ENCODE measurements at regions not wholly inside any gene's neighbourhood (a gene's known extent, or its start where the extent isn't known, plus 50 kb on each side); places are given as distances from the start of the nearest gene placed in this dataset.

- TF ChIP-seq TEAD4 (IDR thresholded peaks at IDR 0.05; ENCODE audit: low read depth, low read length): no peak
Measured at GRCh38 chr3:118557513-118557912, 477.1 kb downstream of the IGSF11 start (continued).

DNA sequence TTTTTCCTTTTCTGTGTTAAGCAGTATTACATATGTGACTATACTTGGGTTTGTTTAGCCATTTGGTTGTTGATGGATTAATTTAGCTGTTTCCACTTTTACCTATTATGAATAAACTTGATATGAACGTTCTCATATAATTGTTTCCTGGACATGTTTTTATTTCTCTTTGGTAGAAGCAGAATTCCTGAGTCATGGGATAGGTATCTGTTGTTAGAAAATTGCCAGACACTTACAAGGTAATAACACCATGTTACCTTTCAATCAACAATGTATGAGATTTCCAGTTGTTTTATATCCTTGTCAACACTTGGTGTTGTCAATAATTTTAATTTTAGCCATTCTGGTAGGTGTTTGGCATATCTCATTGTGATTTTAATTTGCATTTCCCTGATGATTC, 475.4 kb downstream of the IGSF11 start:
- H4K20me1 ChIP-seq (replicated peaks in 1 of 2; ENCODE audit: control insufficient read depth in 1 of 2, insufficient read depth in 2 of 2, low read length in 2 of 2): no peaks in the 10 kb centered on the region
- H3K4ac ChIP-seq (replicated peaks; ENCODE audit: insufficient read length, low read depth, low read length): no peak overlapping the region
- no peak overlapping the region for H2BK120ac ChIP-seq (replicated peaks; ENCODE audit: low read depth, low read length)
- CTCF ChIA-PET (ENCODE audit: partially characterized antibody): no interaction called here
- 81% methylated on average over 1 of the region's 1 CpG; no CpG with 5 or more reads in 1 of the 2 experiments for WGBS, 2 experiments (ENCODE audit: extremely low coverage in 1 of 2, insufficient coverage in 1 of 2, insufficient read length in 1 of 2, insufficient replicate concordance in 2 of 2, low coverage in 1 of 2, low lambda C conversion rate in 2 of 2, missing lambda C conversion rate in 1 of 2)
- H4K91ac ChIP-seq (replicated peaks; ENCODE audit: insufficient read length, low read length): no peak overlapping the region
- no peak overlapping the region for H3K4me3 ChIP-seq (ENCODE audit: extremely low read depth in 1 of 4, insufficient read depth in 2 of 4, low read depth in 3 of 4, low read length in 4 of 4)
- H3K56ac ChIP-seq (replicated peaks; ENCODE audit: insufficient read length, low read depth, low read length): no peak overlapping the region
- H3K9ac ChIP-seq (replicated peaks in 1 of 4; ENCODE audit: extremely low read depth in 1 of 4, low read depth in 3 of 4, low read length in 3 of 4): no peak overlapping the region
- H2BK15ac ChIP-seq (ENCODE audit: low read length): no peak overlapping the region
- H3K18ac ChIP-seq (ENCODE audit: extremely low read depth, low read length): no peak overlapping the region
- no peaks in the 10 kb centered on the region for H3K27me3 ChIP-seq (replicated peaks in 1 of 4; ENCODE audit: control insufficient read depth in 3 of 4, extremely low read depth in 1 of 4, insufficient read depth in 3 of 4, low read length in 3 of 4)
- H3K23me2 ChIP-seq (ENCODE audit: low read depth, low read length): no peaks in the 10 kb centered on the region
- H2BK5ac ChIP-seq (ENCODE audit: low read depth, low read length): no peak overlapping the region
- DNase-seq (ENCODE audit: low read depth in 1 of 2, low spot score in 2 of 2): no peak
- H3K4me1 ChIP-seq (replicated peaks in 1 of 4; ENCODE audit: control insufficient read depth in 3 of 4, insufficient read depth in 4 of 4, low read length in 3 of 4): no peaks in the 10 kb centered on the region
- H2BK12ac ChIP-seq (ENCODE audit: low read depth, low read length): no peak overlapping the region
- no peak overlapping the region for H4K8ac ChIP-seq (ENCODE audit: extremely low read depth, insufficient read depth, low read length)
- H3K79me1 ChIP-seq (ENCODE audit: low read depth, low read length): no peaks in the 10 kb centered on the region
- H4K5ac ChIP-seq (ENCODE audit: insufficient read length, low read depth, low read length): no peak overlapping the region
- no peak for TF ChIP-seq HDAC6 (IDR thresholded peaks at IDR 0.05; ENCODE audit: low read depth, low read length)
- TF ChIP-seq POLR2A (IDR thresholded peaks at IDR 0.05; ENCODE audit: control extremely low read depth in 1 of 2, low read depth in 2 of 2, low read length in 2 of 2): no peak
- no peak for TF ChIP-seq RNF2 (IDR thresholded peaks at IDR 0.05; ENCODE audit: borderline replicate concordance, low read depth, low read length, missing control alignments, poor library complexity, severe bottlenecking)
- TF ChIP-seq SUZ12 (IDR thresholded peaks at IDR 0.05; ENCODE audit: low read length): no peak
- TF ChIP-seq SIX5 (IDR thresholded peaks at IDR 0.05; ENCODE audit: low read depth, low read length): no peak
- no peak for TF ChIP-seq SP4 (IDR thresholded peaks at IDR 0.05; ENCODE audit: low read length)
- no peaks in the 10 kb centered on the region for H3K9me3 ChIP-seq (ENCODE audit: insufficient read depth in 2 of 2, low read depth in 1 of 2, low read length in 1 of 2)
- no peak overlapping the region for H3K14ac ChIP-seq (ENCODE audit: insufficient read length)
- no peak overlapping the region for H2AFZ ChIP-seq (ENCODE audit: low read length)
- FAIRE-seq: no peak
- POLR2A ChIA-PET (ENCODE audit: partially characterized antibody): no interaction called here
- no peak overlapping the region for H3K4me2 ChIP-seq (ENCODE audit: insufficient read depth in 1 of 2, low read depth in 2 of 2, low read length in 2 of 2)
- no peak overlapping the region for H2AK5ac ChIP-seq (ENCODE audit: low read depth, low read length)
- no peaks in the 10 kb centered on the region for H3K79me2 ChIP-seq (ENCODE audit: control insufficient read depth in 1 of 2, insufficient read depth in 2 of 2, low read length in 2 of 2)
- no peak overlapping the region for H3K27ac ChIP-seq (ENCODE audit: low read depth, low read length)
- no peak overlapping the region for H3K23ac ChIP-seq (ENCODE audit: insufficient read length)
- no peaks in the 10 kb centered on the region for H3K36me3 ChIP-seq (ENCODE audit: control insufficient read depth in 2 of 4, insufficient read depth in 4 of 4, low read length in 3 of 4)
- no peak overlapping the region for H2BK20ac ChIP-seq (ENCODE audit: low read length)
